HG03571 (cell line): ENCODE measurements at regions not wholly inside any gene's neighbourhood (a gene's known extent, or its start where the extent isn't known, plus 50 kb on each side); places are given as distances from the start of the nearest gene placed in this dataset.
"Not testable (repeated sequence)": the region's sequence is repeated elsewhere in the genome, so short reads cannot be mapped to it uniquely, and the experiment has no call there.

Source experiments
- ATAC-seq: cut with Tn5 transposase; IDR thresholded peaks from one replicate; pipeline ENCODE4 v1.9.1; 2021; ENCODE audit not compliant: unreplicated experiment

- no peak for ATAC-seq
Measured at GRCh38 chr3:177687291-177687690, 490.0 kb upstream of the TBL1XR1 start.

DNA sequence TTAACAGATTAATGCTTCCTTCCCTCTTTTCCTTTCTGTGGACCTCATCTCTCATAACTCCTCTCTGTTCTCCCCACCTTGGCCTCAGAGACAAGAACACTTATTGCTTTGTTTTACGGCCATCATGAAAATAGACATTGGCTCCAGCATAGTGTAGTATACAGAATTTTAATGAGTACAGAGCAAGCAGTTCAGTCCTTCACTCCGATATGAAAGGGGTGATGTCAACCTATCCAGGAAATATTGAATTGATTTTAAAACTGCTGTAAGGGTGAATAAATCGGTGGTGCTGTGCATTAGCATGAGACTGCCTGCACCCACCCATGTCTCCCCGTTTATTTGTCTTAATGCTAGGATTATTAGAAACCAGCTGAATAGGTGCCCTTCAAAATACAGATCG is 490.9 kb upstream of the TBL1XR1 start:
- no peak for ATAC-seq

GRCh38 chr3:177689077-177689476 is 491.8 kb upstream of the TBL1XR1 start:
- no peak for ATAC-seq

DNA sequence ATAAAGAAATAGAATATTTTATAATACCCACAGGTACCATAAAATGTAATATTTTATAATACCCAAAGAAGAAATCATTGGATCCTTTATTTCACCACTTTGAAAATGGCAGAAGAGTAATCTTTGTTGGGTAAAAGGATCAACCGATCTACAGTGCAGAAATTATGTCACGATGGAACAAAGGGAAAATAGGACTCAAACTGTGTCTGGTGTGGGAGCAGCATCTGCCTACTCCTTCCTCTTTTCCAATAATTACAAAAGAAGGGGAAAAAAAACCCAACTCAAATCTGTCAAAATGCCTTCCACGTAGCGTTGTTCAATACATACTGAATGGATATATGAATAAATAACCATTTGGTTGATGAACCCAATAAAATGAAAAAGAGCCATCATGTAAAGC is 492.6 kb upstream of the TBL1XR1 start:
- no peak for ATAC-seq

DNA sequence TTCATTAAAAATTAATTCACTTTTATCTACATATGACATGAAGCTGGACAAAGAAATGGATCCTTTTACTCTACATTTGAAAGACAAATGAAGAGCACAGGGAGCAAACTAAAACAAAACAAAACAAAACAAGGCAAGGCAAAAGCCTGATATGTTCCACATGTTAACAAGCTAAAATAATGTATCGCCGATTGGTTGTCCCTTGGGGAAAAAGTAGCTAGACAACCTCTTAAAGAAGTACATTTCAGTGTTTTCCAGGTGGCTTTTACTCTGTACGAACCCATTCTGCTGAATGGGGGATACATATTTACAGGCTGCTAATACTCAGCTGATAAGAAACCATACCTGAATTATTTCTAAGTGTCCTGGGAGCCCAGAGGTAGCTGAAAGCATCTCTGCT is 493.0 kb upstream of the TBL1XR1 start:
- no peak for ATAC-seq

DNA sequence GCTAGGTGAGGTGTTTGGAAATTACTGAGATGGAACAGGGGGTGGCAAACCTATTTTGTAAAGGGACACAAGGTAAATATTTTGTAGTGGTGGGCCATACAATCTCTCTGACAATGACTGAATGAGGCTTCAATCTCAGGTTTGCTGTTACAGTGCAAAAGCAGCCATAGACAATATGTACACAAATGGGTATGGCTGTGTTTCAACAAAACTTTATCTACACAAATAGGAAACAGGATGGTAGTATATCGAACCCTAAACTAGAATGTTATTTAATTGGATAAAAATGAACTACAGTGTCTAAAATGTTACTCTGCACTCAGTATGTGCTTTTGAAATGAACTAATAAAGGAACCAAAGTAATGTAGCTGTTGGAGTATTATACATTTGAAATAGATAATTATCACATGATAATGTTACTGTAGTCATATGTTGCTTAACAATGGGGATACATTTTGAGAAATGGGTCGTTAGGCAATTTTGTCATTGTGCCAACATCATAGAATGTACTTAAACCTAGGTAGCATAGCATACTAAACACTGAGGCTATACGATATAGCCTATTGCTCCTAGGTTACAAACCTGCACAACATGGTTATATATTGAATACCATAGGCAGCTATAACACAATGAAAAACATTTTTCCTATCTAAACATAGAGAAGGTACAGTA is 495.2 kb upstream of the TBL1XR1 start:
- no peak for ATAC-seq

- ATAC-seq = no peak
Measured at GRCh38 chr3:177693616-177694264, 496.5 kb upstream of the TBL1XR1 start.

- ATAC-seq = no peak
Measured at GRCh38 chr3:177694316-177694715, 497.0 kb upstream of the TBL1XR1 start.

DNA sequence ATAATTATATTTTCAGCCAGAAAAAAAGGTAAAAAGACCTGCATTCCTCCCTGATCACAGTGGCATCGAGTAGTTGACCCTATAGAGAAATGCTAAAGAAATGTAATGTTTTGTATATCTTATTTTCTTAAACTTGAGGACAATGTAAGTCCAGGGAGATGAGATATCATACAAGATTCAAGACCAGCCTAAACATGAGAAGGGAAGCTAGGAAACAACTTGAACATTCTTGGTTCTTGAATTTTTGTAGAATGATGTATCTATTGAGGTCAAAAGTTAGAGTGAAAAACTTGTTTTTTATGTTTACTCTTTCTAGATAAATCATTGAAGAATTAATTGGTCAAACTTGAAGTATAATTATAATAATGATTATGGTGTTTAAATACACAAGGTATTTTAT is 497.7 kb upstream of the TBL1XR1 start:
- ATAC-seq = no peak

DNA sequence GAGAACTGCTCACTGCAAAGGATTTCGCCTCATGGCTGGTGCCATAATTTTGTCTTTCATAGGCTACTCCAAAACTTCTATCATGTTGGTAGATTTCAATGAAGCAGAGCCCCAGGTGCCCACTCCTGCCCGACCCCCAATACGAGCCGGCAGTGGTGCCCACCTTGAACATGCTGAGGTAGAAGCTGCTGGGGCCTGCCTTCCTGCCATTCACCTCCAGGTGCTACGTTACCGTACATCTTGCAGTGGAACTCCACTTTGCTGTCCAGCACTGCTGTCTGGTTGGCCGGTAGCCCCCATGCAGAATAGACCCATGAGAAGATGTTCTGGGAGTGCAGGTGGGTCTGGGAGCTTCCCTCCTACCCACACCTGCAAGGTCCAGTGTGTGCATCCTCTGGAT is 502.8 kb upstream of the TBL1XR1 start:
- no peak for ATAC-seq

GRCh38 chr3:177703788-177704187 is 506.5 kb upstream of the TBL1XR1 start:
- no peak for ATAC-seq

- no peak for ATAC-seq
Measured at GRCh38 chr3:177705976-177706823, 508.9 kb upstream of the TBL1XR1 start.

GRCh38 chr3:177709470-177709869 is 512.2 kb upstream of the TBL1XR1 start:
- not testable (repeated sequence) for ATAC-seq

GRCh38 chr3:177710506-177710905 is 513.2 kb upstream of the TBL1XR1 start:
- ATAC-seq = no peak

GRCh38 chr3:177711637-177712036 is 514.4 kb upstream of the TBL1XR1 start:
- no peak for ATAC-seq

- ATAC-seq = no peak
Measured at GRCh38 chr3:177713928-177714900, 516.9 kb upstream of the TBL1XR1 start.

DNA sequence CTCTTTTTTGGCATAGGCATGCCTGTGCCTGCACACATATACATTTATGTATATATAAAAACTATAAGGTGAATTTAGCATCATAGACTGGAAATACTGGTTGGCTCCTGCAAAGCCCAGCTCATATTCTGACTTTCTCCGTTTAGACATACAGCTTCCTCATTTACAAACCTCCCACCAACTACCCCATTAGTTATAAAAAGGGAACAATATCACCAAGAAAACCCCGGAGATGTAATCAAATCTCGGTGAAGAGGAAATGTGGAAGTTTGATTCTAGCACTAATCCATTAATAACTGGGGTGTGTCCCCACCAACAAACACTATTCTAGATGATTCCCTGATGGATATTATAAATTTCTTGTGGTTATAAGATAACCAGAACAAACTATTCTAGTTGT is 517.7 kb upstream of the TBL1XR1 start:
- ATAC-seq = no peak

GRCh38 chr3:177715980-177716379 is 518.7 kb upstream of the TBL1XR1 start:
- no peak for ATAC-seq

DNA sequence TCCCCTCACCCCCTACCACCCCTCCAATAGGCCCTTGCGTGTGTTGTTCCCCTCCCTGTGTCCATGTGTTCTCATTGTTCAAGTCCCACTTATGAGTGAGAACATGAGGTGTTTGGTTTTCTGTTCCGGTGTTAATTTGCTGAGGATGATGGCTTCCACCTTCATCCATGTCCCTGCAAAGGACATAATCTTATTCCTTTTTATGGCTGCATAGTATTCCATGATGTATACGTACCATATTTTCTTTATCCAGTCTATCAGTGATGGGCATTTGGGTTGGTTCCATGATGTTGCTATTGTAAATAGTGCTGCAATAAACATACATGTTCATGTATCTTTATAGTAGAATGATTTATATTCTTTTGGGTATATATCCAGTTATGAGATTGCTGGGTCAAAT is 523.6 kb upstream of the TBL1XR1 start:
- ATAC-seq = not testable (repeated sequence)

DNA sequence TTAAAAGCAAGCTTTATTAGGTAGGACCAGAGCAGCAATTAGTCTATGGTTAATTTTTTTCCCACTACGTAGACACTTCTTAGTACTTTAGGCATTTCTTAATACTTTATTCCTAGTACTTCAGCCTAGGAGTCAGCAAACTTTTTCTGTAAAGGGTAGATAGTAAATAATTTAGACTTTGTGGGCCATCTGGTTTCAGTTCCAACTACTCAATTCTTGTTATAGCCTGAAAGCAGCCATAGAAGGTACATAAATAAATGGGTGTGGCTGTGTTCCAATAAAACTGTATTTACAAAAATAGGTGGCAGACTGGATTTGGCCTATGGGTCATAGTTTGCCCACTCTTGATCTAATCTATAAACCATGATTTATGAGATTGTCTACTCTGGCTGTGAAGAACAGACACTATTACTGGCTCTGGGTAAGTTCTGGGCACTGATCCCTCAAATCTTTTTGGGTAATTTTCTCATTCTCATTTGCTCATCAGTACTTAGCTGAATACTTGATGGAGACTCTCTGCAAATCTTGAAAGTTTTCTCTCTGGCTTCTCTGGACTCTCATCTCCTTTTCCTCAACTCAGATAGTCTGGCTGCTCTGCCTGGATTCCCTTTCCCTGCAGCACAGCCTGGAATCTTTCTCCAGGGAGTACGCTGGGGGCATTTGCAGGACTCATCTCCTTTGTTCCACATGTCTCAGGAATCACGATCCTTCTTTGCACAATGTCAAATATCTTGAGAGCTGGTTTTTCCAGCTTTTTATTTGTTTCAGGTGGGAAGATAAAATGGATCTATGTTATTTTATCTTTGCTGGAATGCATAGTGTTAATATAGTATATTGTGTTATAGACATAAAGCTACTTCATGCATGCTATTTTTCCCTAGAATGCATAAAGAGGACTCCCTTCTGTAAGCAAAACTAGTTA is 524.8 kb upstream of the TBL1XR1 start:
- no peak for ATAC-seq
